Keratinocyte (primary cell): ENCODE measurements at regions not wholly inside any gene's neighbourhood (a gene's known extent, or its start where the extent isn't known, plus 50 kb on each side); places are given as distances from the start of the nearest gene placed in this dataset.

ENCODE experiments used
- DNase-seq: peaks from one replicate; pipeline ENCODE4 v3.0.0-alpha.2; 2011; ENCODE audit warnings: low read depth, missing footprints, low spot score
- FAIRE-seq: peaks from 2 replicates; lab custom pipeline; 2011; peaks lifted over from hg19 to GRCh38; lab: Jason Lieb, UNC
- H2AFZ ChIP-seq: 2 replicates; pipeline ENCODE4 v1.6.0; 2012; ENCODE audit warnings: low read length, control low read depth, inconsistent platforms; ENCODE audit not compliant: control insufficient read depth
- H3K27ac ChIP-seq: 2 replicates; pipeline ENCODE4 v1.5.1; 2011; ENCODE audit warnings: low read length; ENCODE audit not compliant: control insufficient read depth, insufficient read depth
- H3K27me3 ChIP-seq: 3 replicates; pipeline ENCODE4 v1.6.0; 2011; ENCODE audit warnings: low read length; ENCODE audit not compliant: control insufficient read depth, insufficient read depth; ENCODE audit errors: extremely low read depth
- H3K36me3 ChIP-seq, 2 experiments: 2 replicates in 1 of 2; 3 replicates in 1 of 2; pipeline ENCODE4 v1.5.1; 2011; ENCODE audit warnings: low read length in 2 of 2, mild to moderate bottlenecking in 1 of 2; ENCODE audit not compliant: control insufficient read depth in 2 of 2, insufficient read depth in 2 of 2; ENCODE audit errors: extremely low read depth in 1 of 2
- H3K4me1 ChIP-seq: 3 replicates; pipeline ENCODE4 v1.5.1; 2011; ENCODE audit warnings: low read length; ENCODE audit not compliant: control insufficient read depth, insufficient read depth; ENCODE audit errors: extremely low read depth
- H3K4me2 ChIP-seq: 3 replicates; pipeline ENCODE4 v1.6.0; 2011; ENCODE audit warnings: low read depth, low read length; ENCODE audit not compliant: control insufficient read depth, insufficient read depth; ENCODE audit errors: extremely low read depth
- H3K4me3 ChIP-seq, 3 experiments: fragments of 200-600 bp in 1 of 3; sonication (generic) in 1 of 3; 2 replicates in 2 of 3; 3 replicates in 1 of 3; pipeline ENCODE4 v1.5.1; 2011 to 2016; ENCODE audit warnings: low read length in 3 of 3, mild to moderate bottlenecking in 3 of 3, control low read depth in 2 of 3, inconsistent platforms in 1 of 3, low read depth in 1 of 3, mixed read lengths in 1 of 3, mixed run types in 1 of 3, moderate library complexity in 1 of 3; ENCODE audit not compliant: control insufficient read depth in 2 of 3, insufficient read depth in 2 of 3; ENCODE audit errors: extremely low read depth in 1 of 3
- H3K79me2 ChIP-seq: 2 replicates; pipeline ENCODE4 v1.6.0; 2012; ENCODE audit warnings: low read length; ENCODE audit not compliant: control insufficient read depth, insufficient read depth
- H3K9ac ChIP-seq: 3 replicates; pipeline ENCODE4 v1.6.0; 2011; ENCODE audit warnings: low read length; ENCODE audit not compliant: control insufficient read depth, insufficient read depth; ENCODE audit errors: extremely low read depth
- H3K9me1 ChIP-seq: 3 replicates; pipeline ENCODE4 v1.6.0; 2011; ENCODE audit warnings: low read length; ENCODE audit not compliant: control insufficient read depth, insufficient read depth; ENCODE audit errors: extremely low read depth
- H3K9me3 ChIP-seq: 2 replicates; pipeline ENCODE4 v1.5.1; 2012; ENCODE audit warnings: low read depth, low read length; ENCODE audit not compliant: control insufficient read depth
- H4K20me1 ChIP-seq: 3 replicates; pipeline ENCODE4 v1.6.0; 2011; ENCODE audit warnings: low read length; ENCODE audit not compliant: control insufficient read depth, insufficient read depth; ENCODE audit errors: extremely low read depth
- CTCF ChIP-seq, 3 experiments: IDR thresholded peaks in 1 of 3; conservative IDR thresholded peaks in 1 of 3; optimal IDR thresholded peaks in 1 of 3; 2 replicates in 2 of 3; 3 replicates in 1 of 3; pipeline versions ENCODE3 to v1.5.1; 2011; ENCODE audit warnings: low read length in 3 of 3, mild to moderate bottlenecking in 3 of 3, moderate library complexity in 2 of 3, control low read depth in 1 of 3, inconsistent platforms in 1 of 3; ENCODE audit not compliant: insufficient read depth in 2 of 3; ENCODE audit errors: extremely low read depth in 1 of 3
- EZH2 ChIP-seq: IDR thresholded peaks from one replicate; pipeline ENCODE4 v1.6.1; 2012; ENCODE audit warnings: inconsistent platforms, mild to moderate bottlenecking, low read length, moderate library complexity
- dilution Hi-C: fragments of 300-500 bp; cut with MboI; formaldehyde crosslinking; loops from one replicate; pipeline ENCODE4 v1.7.0; 2020; ENCODE audit warnings: low sequenced_read_pairs; ENCODE audit not compliant: extremely low pct_ligation_motif_present

- DNase-seq, result no peak
Measured at GRCh38 chr2:37583867-37584266, 87.6 kb downstream of the CDC42EP3 start.

GRCh38 chr2:37585295-37585908 is 86.0 kb downstream of the CDC42EP3 start:
- no peaks in the 10 kb centered on the region for H3K79me2 ChIP-seq
- no peak for TF ChIP-seq EZH2
- no peak for DNase-seq
- no peaks in the 10 kb centered on the region for H3K9me3 ChIP-seq
- H3K4me3 ChIP-seq, result peak overlapping the region in 1 of 3 experiments; percentile 9
- H3K4me1 ChIP-seq, result peaks cover 75% of the 10 kb centered on the region
- no peaks in the 10 kb centered on the region for H3K36me3 ChIP-seq
- H3K27me3 ChIP-seq, result no peaks in the 10 kb centered on the region
- dilution Hi-C loops, result no loop called here
- H3K9me1 ChIP-seq, result no peaks in the 10 kb centered on the region
- peak overlapping the region; percentile 64 for H2AFZ ChIP-seq
- H3K4me2 ChIP-seq, result peak overlapping the region; percentile 63
- H4K20me1 ChIP-seq, result no peaks in the 10 kb centered on the region
- no peak for FAIRE-seq
- H3K9ac ChIP-seq, result no peak overlapping the region
- peak overlapping the region; percentile 80 for H3K27ac ChIP-seq

More at GRCh38 chr2:37583867-37584266, 87.6 kb downstream of the CDC42EP3 start:
- peak overlapping the region; percentile 0 for H3K4me2 ChIP-seq
- H3K27me3 ChIP-seq, result no peaks in the 10 kb centered on the region
- H4K20me1 ChIP-seq, result no peaks in the 10 kb centered on the region
- H3K4me3 ChIP-seq, result no peak overlapping the region
- no peaks in the 10 kb centered on the region for H3K79me2 ChIP-seq
- H2AFZ ChIP-seq, result no peak overlapping the region
- no peak for TF ChIP-seq CTCF (optimal IDR thresholded peaks at IDR 0.05 in 1 of 3, IDR thresholded peaks at IDR 0.05 in 1 of 3, conservative IDR thresholded peaks at IDR 0.05 in 1 of 3; ENCODE audit: extremely low read depth in 1 of 3, insufficient read depth in 2 of 3, low read length in 3 of 3)
- TF ChIP-seq EZH2, result no peak
- H3K9me1 ChIP-seq, result no peaks in the 10 kb centered on the region
- dilution Hi-C loops, result no loop called here
- H3K4me1 ChIP-seq, result peaks cover 63% of the 10 kb centered on the region
- FAIRE-seq, result no peak
- peak overlapping the region; percentile 34 for H3K27ac ChIP-seq
- H3K9ac ChIP-seq, result no peak overlapping the region
- no peaks in the 10 kb centered on the region for H3K36me3 ChIP-seq
- peaks cover 3% of the 10 kb centered on the region for H3K9me3 ChIP-seq
